CD4-positive, alpha-beta T cell treated with Interleukin-1 beta for 1 hour (primary cell): ENCODE measurements at regions not wholly inside any gene's neighbourhood (a gene's known extent, or its start where the extent isn't known, plus 50 kb on each side); places are given as distances from the start of the nearest gene placed in this dataset.

ENCODE experiments used
- DNase-seq, 2 donors: peaks; one replicate each; pipeline ENCODE4 v3.0.0-alpha.2; 2020 to 2022

DNA sequence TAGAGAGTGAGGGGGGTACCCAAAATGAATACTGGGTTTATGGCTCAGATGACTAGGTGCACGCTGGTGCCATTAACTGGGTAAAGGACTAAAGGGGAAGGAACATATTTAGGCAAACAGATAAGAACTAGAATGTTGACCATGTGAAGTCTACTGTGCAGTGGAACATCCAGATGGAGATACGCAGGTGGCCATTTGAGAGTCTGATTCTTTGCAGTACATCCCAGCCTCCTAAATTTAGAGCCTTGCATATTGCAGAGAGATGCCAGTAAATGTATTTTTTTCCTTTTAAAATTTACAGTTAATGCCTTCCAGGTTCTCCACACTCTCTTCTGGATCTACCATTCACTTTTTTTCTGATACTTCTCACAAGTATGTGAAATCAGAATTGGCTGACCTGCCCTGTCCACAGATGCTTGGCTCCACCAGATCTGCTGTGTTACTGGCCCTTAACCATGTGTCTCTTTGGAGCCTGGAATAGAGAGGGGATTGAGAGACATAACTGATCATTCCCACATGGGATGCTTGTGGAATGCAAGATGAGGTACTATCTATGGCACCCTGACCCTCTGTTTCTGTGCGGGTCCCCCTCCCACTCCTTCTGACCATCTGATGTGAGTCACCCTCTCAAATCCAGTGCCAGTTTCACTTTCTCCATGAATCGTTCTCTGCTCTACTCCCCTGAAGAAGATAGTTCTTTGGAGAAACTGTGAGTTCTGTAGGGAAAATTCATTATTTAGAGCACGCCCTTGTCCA lies 77.0 kb upstream of the NCAM1 start:
- no peak for DNase-seq

GRCh38 chr11:112885744-112886433 lies 75.3 kb upstream of the NCAM1 start:
- DNase-seq = no peak

DNA sequence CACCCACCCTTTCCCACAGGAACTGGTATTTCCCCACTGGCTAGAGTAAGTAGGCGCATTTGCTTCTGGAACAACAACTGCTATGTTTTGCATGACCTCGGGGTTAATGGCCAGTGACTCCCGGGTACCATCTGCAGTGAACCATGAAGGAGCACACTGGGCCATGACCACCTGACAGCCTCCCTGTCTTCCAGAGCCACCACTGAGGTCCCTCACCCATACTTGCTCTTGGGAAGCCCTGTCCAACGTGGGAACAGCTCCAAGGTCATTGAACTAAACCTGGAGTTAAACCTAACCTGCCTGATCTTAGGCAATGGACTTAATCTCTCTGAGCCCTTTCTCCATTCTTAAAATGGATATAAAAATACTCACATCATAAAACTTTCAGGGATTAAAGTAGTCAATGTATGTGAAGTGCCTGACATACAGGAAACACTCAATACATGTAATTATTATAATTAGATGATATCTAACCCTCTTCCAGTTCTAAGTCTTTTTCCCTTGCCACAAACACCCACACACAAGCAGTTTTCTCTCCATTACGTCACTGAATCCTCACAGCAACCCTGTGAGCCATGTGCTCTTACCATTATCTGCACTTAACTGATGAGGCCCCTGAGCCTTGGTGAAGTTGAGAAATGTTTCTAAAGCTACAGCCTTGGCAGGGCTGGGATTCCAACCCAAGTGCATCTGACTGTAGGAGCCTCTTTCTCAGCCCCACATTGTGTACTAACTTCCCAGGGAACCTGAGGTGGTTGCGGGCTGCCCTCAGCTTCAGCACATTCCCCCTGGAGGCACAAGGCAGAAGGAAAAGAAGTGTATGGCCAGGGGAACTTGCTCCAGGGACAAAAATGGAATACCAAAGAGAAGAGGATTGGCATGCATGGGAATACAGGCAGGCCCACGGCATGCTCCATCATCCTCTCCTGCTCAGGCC lies 74.5 kb upstream of the NCAM1 start:
- DNase-seq = no peak

GRCh38 chr11:112889446-112889845 lies 71.8 kb upstream of the NCAM1 start:
- DNase-seq = no peak

- no peak for DNase-seq
These were observed 61.8 kb upstream of the NCAM1 start for GRCh38 chr11:112899235-112900006.

- DNase-seq = no peak
These were observed 59.3 kb upstream of the NCAM1 start for GRCh38 chr11:112901924-112902323.

DNA sequence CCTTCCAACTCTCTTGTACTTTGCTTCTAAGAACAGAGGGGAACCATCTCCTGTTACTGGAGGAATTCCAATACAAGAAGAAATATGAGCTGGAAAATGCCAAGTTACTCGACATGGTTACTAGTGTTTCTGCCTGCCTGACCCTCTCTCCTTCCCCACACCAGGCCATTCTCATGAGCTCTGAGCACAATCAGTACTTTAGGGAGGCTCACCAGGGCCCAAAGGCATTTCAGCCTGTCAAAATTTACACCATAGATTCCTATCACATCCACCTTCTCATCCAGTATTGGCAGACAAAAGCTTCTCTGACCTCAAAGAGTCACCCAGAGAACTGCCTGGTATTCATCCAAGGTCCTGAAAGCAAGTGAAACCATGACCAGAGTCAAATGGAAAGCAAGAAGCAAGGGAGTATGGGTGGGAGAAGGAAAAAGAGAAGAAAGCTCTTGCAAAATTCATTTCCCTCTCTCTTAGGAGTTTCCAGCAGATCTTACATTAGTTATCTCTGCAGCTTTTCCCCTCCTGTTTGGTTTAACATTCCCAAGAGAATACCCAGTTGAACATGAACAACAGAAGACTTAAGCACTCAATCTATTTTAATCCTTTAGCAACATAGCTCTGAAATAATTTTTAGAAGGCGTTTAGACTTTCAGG lies 58.7 kb upstream of the NCAM1 start:
- DNase-seq = no peak

DNA sequence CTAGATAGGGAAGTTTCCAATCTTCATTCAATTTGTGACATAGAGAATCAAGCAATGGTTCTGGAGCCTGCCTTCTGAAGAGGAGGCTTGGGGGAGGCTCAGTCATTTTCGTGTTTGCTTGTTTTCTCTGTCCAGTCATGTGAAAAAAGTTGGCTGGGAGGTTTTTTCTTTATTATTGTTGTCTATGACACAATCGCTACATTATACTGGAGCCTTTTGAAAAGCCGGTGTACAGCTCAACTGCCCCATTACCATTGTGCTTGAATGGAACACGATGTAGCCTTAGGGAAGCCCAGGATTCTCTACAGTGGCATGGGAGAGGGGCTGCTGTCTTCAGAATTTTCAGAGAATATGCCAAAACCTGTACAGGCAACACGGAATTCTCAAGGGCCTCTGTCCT lies 57.9 kb upstream of the NCAM1 start:
- DNase-seq = no peak

GRCh38 chr11:112911124-112911523 lies 50.1 kb upstream of the NCAM1 start:
- no peak for DNase-seq
